Gastrocnemius medialis (tissue), 4 donors: ENCODE measurements at regions not wholly inside any gene's neighbourhood (a gene's known extent, or its start where the extent isn't known, plus 50 kb on each side); places are given as distances from the start of the nearest gene placed in this dataset.

Experiments
- ATAC-seq, 2 donors: fragments of 150-250 bp; one replicate each; pipeline ENCODE4 v1.9.1; 2016
- DNase-seq, 2 donors: peaks; one replicate each; pipeline ENCODE4 v3.0.0-alpha.2; 2019
- H3K27ac ChIP-seq, 4 donors: fragments of 200-600 bp; sonication (generic); 1 replicate in 1 of 4; 2 replicates in 3 of 4; pipeline ENCODE4 v1.5.1; 2016 to 2018; ENCODE audit warnings: mild to moderate bottlenecking in 2 of 4, moderate library complexity in 1 of 4
- H3K27me3 ChIP-seq, 3 donors: fragments of 200-600 bp; sonication (generic) in 2 of 3; 1 replicate in 1 of 3; 2 replicates in 2 of 3; pipeline versions ENCODE4 v1.5.1 to v1.6.0; 2016 to 2019; ENCODE audit warnings: mild to moderate bottlenecking in 1 of 3, moderate library complexity in 1 of 3
- H3K36me3 ChIP-seq, 2 donors: fragments of 200-600 bp; sonication (generic) in 1 of 2; one replicate each; pipeline ENCODE4 v1.5.1; 2017 to 2018
- H3K4me1 ChIP-seq, 2 donors: fragments of 200-600 bp; sonication (generic) in 1 of 2; one replicate each; pipeline ENCODE4 v1.5.1; 2016 to 2017; ENCODE audit warnings: mild to moderate bottlenecking in 2 of 2
- H3K4me3 ChIP-seq, 4 donors: fragments of 200-600 bp; sonication (generic) in 3 of 4; 1 replicate in 1 of 4; 2 replicates in 3 of 4; pipeline ENCODE4 v1.5.1; 2016 to 2019; ENCODE audit warnings: mild to moderate bottlenecking in 2 of 4
- H3K9me3 ChIP-seq, 3 donors: fragments of 200-600 bp; sonication (generic) in 2 of 3; 1 replicate in 1 of 3; 2 replicates in 2 of 3; pipeline ENCODE4 v1.5.1; 2016 to 2019
- POLR2A ChIP-seq, 2 donors: fragments of 450-650 bp; IDR thresholded peaks; one replicate each; pipeline ENCODE4 v1.6.1; 2017; ENCODE audit warnings: antibody characterized with exemption in 2 of 2, mild to moderate bottlenecking in 2 of 2, moderate library complexity in 2 of 2
- in situ Hi-C, 4 donors: fragments of 200-750 bp; cut with MboI; loops; one replicate each; pipeline versions ENCODE4 v1.15.0 to v1.8.0; 2017; ENCODE audit warnings: low sequenced_read_pairs in 4 of 4
- intact Hi-C: fragments of 100-400 bp; cut with DNase I; formaldehyde crosslinking; loops from one replicate; pipeline ENCODE4 v1.15.1; 2023; ENCODE audit warnings: low total_unique reads
- TF ChIP-seq, protein P1 (sequence below), 5 experiments: fragments of 450-650 bp in 3 of 5; fragments of 200-600 bp in 2 of 5; sonication (generic) in 2 of 5; IDR thresholded peaks in 4 of 5; conservative IDR thresholded peaks in 1 of 5; 1 replicate in 4 of 5; 2 replicates in 1 of 5; pipeline ENCODE4 v1.5.1; 2016 to 2019; ENCODE audit warnings: antibody characterized with exemption in 5 of 5, mild to moderate bottlenecking in 3 of 5, moderate library complexity in 3 of 5

DNA sequence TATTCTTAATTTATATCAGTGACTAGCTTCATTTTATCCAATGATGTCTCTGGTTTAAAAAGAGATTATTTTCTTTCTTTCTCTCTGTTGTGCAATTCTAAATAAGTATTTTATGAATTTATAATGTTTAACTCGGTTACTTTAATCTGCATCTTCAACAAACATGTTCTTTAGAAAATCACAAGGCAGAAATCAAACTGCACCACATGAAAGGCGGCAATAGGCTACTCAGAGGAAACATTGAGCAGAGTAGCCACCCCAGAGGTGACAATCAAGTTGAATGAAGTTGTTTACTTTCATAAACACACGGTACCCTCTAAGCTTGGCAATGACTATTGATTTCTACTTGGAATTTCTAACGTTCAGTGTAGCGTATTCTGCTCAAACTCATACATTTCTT lies 677.8 kb upstream of the ROBO1 start:
- Histone ChIP-seq H3K9me3 (no peaks in the 10 kb centered on the region), H3K4me1 (no peaks in the 10 kb centered on the region), H3K4me3 (no peak overlapping the region), H3K27ac (no peak overlapping the region), H3K27me3 (no peaks in the 10 kb centered on the region), H3K36me3 (no peaks in the 10 kb centered on the region)
- DNase-seq (no peak), ATAC-seq (no peak)
- in situ Hi-C loops, result no loop called here
- TF ChIP-seq, protein P1, sequence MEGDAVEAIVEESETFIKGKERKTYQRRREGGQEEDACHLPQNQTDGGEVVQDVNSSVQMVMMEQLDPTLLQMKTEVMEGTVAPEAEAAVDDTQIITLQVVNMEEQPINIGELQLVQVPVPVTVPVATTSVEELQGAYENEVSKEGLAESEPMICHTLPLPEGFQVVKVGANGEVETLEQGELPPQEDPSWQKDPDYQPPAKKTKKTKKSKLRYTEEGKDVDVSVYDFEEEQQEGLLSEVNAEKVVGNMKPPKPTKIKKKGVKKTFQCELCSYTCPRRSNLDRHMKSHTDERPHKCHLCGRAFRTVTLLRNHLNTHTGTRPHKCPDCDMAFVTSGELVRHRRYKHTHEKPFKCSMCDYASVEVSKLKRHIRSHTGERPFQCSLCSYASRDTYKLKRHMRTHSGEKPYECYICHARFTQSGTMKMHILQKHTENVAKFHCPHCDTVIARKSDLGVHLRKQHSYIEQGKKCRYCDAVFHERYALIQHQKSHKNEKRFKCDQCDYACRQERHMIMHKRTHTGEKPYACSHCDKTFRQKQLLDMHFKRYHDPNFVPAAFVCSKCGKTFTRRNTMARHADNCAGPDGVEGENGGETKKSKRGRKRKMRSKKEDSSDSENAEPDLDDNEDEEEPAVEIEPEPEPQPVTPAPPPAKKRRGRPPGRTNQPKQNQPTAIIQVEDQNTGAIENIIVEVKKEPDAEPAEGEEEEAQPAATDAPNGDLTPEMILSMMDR (IDR thresholded peaks at IDR 0.05 in 4 of 5, conservative IDR thresholded peaks at IDR 0.05 in 1 of 5), result no peak
- no peak for TF ChIP-seq POLR2A (IDR thresholded peaks at IDR 0.05)
- intact Hi-C loops, result no loop called here

DNA sequence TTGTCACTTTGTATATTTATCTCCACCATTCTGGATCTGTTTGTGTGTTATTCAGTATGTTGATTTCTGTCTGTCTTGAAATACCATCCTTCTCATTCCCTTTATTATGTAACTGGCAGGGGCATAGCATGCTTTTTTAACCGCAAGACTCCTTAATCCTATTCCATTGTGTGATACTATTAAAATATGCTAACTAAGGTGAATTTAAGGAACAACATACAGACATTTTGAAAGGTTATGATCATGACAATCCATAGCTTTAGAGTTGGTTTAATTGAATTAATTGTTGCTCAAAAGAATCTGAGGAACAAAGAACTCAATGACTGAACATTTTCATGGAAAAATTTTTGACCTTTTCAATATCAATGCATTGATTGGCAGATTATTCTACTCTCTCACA lies 677.3 kb upstream of the ROBO1 start:
- TF ChIP-seq, protein P1 (IDR thresholded peaks at IDR 0.05 in 4 of 5, conservative IDR thresholded peaks at IDR 0.05 in 1 of 5), result no peak
- no peak for TF ChIP-seq POLR2A (IDR thresholded peaks at IDR 0.05)
- DNase-seq (no peak), ATAC-seq (no peak)
- H3K9me3 ChIP-seq, result no peaks in the 10 kb centered on the region
- H3K4me3 ChIP-seq, result no peak overlapping the region
- in situ Hi-C loops (no loop called here), intact Hi-C loops (no loop called here)
- no peak overlapping the region for H3K27ac ChIP-seq
- H3K27me3 ChIP-seq, result no peaks in the 10 kb centered on the region
- H3K36me3 ChIP-seq, result no peaks in the 10 kb centered on the region
- H3K4me1 ChIP-seq, result no peaks in the 10 kb centered on the region

GRCh38 chr3:80439490-80439889 lies 671.7 kb upstream of the ROBO1 start:
- Histone ChIP-seq H3K9me3 (no peaks in the 10 kb centered on the region), H3K27ac (no peak overlapping the region), H3K27me3 (no peaks in the 10 kb centered on the region), H3K4me1 (no peaks in the 10 kb centered on the region), H3K4me3 (no peak overlapping the region), H3K36me3 (no peaks in the 10 kb centered on the region)
- in situ Hi-C loops, result no loop called here
- intact Hi-C loops, result no loop called here
- no peak for DNase-seq
- no peak for ATAC-seq
- no peak for TF ChIP-seq POLR2A (IDR thresholded peaks at IDR 0.05)
- TF ChIP-seq, protein P1 (IDR thresholded peaks at IDR 0.05 in 4 of 5, conservative IDR thresholded peaks at IDR 0.05 in 1 of 5), result no peak

DNA sequence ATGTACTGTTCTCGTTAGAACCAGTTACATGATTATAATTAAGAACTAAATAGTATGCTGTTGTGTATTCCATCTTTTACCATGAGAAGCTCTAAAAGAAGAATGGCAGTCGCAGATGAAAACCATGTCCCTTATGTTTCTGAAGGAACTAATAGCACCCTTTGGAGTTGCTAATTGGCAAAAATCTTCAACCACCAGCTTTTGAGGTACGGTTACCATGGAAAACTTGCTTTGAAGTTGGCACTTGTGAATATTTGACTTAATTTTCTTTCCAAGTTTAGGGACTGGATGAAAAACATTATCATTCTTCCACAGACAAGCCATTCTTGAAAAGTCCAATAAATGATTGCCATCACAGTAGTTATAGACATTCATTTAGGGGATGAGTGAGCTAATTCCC lies 666.6 kb upstream of the ROBO1 start:
- no peak overlapping the region for H3K4me3 ChIP-seq
- no peaks in the 10 kb centered on the region for H3K27me3 ChIP-seq
- in situ Hi-C loops (no loop called here), intact Hi-C loops (no loop called here)
- TF ChIP-seq POLR2A (IDR thresholded peaks at IDR 0.05), result no peak
- TF ChIP-seq, protein P1 (IDR thresholded peaks at IDR 0.05 in 4 of 5, conservative IDR thresholded peaks at IDR 0.05 in 1 of 5), result no peak
- no peaks in the 10 kb centered on the region for H3K36me3 ChIP-seq
- H3K9me3 ChIP-seq, result no peaks in the 10 kb centered on the region
- no peaks in the 10 kb centered on the region for H3K4me1 ChIP-seq
- DNase-seq (no peak), ATAC-seq (no peak)
- no peak overlapping the region for H3K27ac ChIP-seq

GRCh38 chr3:80424951-80425350 lies 657.2 kb upstream of the ROBO1 start:
- in situ Hi-C loops (no loop called here), intact Hi-C loops (no loop called here)

More at GRCh38 chr3:80424951-80425350, 657.2 kb upstream of the ROBO1 start:
- H3K27ac ChIP-seq, result no peak overlapping the region
- H3K9me3 ChIP-seq, result no peaks in the 10 kb centered on the region
- no peaks in the 10 kb centered on the region for H3K36me3 ChIP-seq
- DNase-seq (no peak), ATAC-seq (no peak)
- TF ChIP-seq, protein P1 (IDR thresholded peaks at IDR 0.05 in 4 of 5, conservative IDR thresholded peaks at IDR 0.05 in 1 of 5), result no peak
- H3K4me3 ChIP-seq, result no peak overlapping the region
- no peaks in the 10 kb centered on the region for H3K27me3 ChIP-seq
- no peaks in the 10 kb centered on the region for H3K4me1 ChIP-seq
